ENCODE measurements at regions not wholly inside any gene's neighbourhood (a gene's known extent, or its start where the extent isn't known, plus 50 kb on each side); places are given as distances from the start of the nearest gene placed in this dataset.

DNA sequence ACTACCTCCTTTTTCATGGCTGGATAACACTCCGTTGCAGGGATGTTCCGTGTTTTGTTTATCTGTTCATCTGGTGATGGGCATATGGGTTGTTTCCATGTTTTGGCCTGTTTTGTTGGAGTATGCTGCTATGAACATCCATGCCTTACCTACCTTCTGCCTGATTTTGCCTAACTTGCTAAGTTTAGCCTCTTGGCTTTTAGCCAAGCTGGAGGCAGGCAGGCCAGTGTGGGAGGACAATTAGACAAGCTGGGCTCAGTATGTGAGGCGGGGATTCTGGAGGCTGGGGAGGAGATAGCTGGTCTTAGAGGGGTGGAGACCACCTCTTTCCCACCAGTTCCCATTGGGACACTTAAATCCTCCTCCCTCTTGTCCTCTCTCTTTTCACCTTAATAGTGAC is 98.4 kb upstream of the WNT4 start:
- no peaks in the 10 kb centered on the region for H3K36me3 ChIP-seq (ENCODE audit: control insufficient read depth in 3 of 3, insufficient read depth in 3 of 3, low read length in 3 of 3)
- no peak overlapping the region for H3K4me3 ChIP-seq (ENCODE audit: low read length in 3 of 3)
- H3K9ac ChIP-seq (ENCODE audit: low read depth in 1 of 3, low read length in 3 of 3) = no peak overlapping the region
- peaks cover 0 to 16% (median 6%) of the 10 kb centered on the region in 3 donors for H3K4me1 ChIP-seq (ENCODE audit: control insufficient read depth in 3 of 3, insufficient read depth in 3 of 3, low read length in 3 of 3)
- H3K27me3 ChIP-seq (ENCODE audit: control insufficient read depth in 3 of 3, insufficient read depth in 3 of 3, low read length in 3 of 3) = peaks cover 0 to 13% (median 6%) of the 10 kb centered on the region in 3 donors
- no peaks in the 10 kb centered on the region for H3K9me3 ChIP-seq (ENCODE audit: control insufficient read depth in 3 of 3, low read length in 3 of 3)
- H3K27ac ChIP-seq (ENCODE audit: low read depth, low read length) = no peak overlapping the region

DNA sequence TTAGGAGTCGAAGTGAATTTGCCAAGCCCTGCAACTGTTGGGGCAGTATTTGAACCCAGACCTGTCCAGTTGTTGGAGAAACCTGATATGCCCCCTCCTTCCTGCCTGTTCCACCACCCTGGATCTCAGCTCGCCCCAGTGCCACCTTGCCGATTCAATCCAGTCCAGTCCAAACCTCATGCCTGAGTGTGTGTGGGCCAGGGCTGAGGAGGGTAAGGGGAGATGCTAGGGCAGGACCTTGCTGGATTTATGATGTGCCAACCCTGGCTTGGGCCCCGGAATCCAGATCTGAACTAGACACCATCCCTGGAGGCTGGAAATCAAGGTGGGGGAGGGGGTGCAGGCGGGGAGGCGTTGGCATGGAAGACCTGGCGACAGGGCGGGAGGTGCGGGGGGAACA is 98.9 kb upstream of the WNT4 start:
- Histone ChIP-seq H3K36me3 (ENCODE audit: control insufficient read depth in 3 of 3, insufficient read depth in 3 of 3, low read length in 3 of 3) (no peaks in the 10 kb centered on the region), H3K4me3 (ENCODE audit: low read length in 3 of 3) (no peak overlapping the region), H3K27me3 (ENCODE audit: control insufficient read depth in 3 of 3, insufficient read depth in 3 of 3, low read length in 3 of 3) (peaks cover 0 to 11% (median under 1%) of the 10 kb centered on the region in 3 donors), H3K9me3 (ENCODE audit: control insufficient read depth in 3 of 3, low read length in 3 of 3) (no peaks in the 10 kb centered on the region), H3K27ac (ENCODE audit: low read depth, low read length) (no peak overlapping the region), H3K9ac (ENCODE audit: low read depth in 1 of 3, low read length in 3 of 3) (no peak overlapping the region), H3K4me1 (ENCODE audit: control insufficient read depth in 3 of 3, insufficient read depth in 3 of 3, low read length in 3 of 3) (peaks cover 0 to 19% (median 9%) of the 10 kb centered on the region in 3 donors)

GRCh38 chr1:22245100-22245650 is 102.3 kb upstream of the WNT4 start:
- H3K4me1 ChIP-seq (ENCODE audit: control insufficient read depth in 3 of 3, insufficient read depth in 3 of 3, low read length in 3 of 3) = peaks cover 18 to 46% (median 34%) of the 10 kb centered on the region in 3 donors
- H3K27me3 ChIP-seq (ENCODE audit: control insufficient read depth in 3 of 3, insufficient read depth in 3 of 3, low read length in 3 of 3) = peaks cover 0 to 15% (median 0%) of the 10 kb centered on the region in 3 donors
- no peaks in the 10 kb centered on the region for H3K36me3 ChIP-seq (ENCODE audit: control insufficient read depth in 3 of 3, insufficient read depth in 3 of 3, low read length in 3 of 3)
- H3K4me3 ChIP-seq (ENCODE audit: low read length in 3 of 3) = no peak overlapping the region
- no peak overlapping the region for H3K9ac ChIP-seq (ENCODE audit: low read depth in 1 of 3, low read length in 3 of 3)
- H3K9me3 ChIP-seq (ENCODE audit: control insufficient read depth in 3 of 3, low read length in 3 of 3) = no peaks in the 10 kb centered on the region
- no peak overlapping the region for H3K27ac ChIP-seq (ENCODE audit: low read depth, low read length)

DNA sequence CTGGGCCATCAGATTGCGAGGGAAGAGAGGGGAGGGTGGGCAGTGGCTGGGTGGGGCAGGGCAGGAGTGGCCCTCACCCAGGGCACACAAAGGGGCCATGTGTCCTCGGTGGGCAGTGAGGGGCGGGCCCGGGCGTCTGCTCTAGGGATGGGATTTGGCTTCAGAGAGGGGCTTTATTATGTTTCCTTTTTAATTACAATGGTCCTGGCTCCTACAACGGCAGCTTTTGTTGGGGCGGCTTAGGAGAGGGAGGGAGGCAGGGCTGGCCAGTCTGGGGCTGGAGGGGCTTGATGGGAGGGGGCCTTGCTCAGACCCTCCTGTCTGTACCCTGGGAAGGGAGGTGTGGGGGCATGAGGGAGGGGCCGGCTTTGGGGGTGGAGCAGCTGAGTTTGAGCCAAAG is 102.8 kb upstream of the WNT4 start:
- H3K4me1 ChIP-seq (ENCODE audit: control insufficient read depth in 3 of 3, insufficient read depth in 3 of 3, low read length in 3 of 3) = peaks cover 18 to 46% (median 34%) of the 10 kb centered on the region in 3 donors
- no peak overlapping the region for H3K9ac ChIP-seq (ENCODE audit: low read depth in 1 of 3, low read length in 3 of 3)
- H3K27ac ChIP-seq (ENCODE audit: low read depth, low read length) = no peak overlapping the region
- H3K27me3 ChIP-seq (ENCODE audit: control insufficient read depth in 3 of 3, insufficient read depth in 3 of 3, low read length in 3 of 3) = peaks cover 0 to 15% (median 0%) of the 10 kb centered on the region in 3 donors
- H3K9me3 ChIP-seq (ENCODE audit: control insufficient read depth in 3 of 3, low read length in 3 of 3) = no peaks in the 10 kb centered on the region
- no peaks in the 10 kb centered on the region for H3K36me3 ChIP-seq (ENCODE audit: control insufficient read depth in 3 of 3, insufficient read depth in 3 of 3, low read length in 3 of 3)
- H3K4me3 ChIP-seq (ENCODE audit: low read length in 3 of 3) = no peak overlapping the region

DNA sequence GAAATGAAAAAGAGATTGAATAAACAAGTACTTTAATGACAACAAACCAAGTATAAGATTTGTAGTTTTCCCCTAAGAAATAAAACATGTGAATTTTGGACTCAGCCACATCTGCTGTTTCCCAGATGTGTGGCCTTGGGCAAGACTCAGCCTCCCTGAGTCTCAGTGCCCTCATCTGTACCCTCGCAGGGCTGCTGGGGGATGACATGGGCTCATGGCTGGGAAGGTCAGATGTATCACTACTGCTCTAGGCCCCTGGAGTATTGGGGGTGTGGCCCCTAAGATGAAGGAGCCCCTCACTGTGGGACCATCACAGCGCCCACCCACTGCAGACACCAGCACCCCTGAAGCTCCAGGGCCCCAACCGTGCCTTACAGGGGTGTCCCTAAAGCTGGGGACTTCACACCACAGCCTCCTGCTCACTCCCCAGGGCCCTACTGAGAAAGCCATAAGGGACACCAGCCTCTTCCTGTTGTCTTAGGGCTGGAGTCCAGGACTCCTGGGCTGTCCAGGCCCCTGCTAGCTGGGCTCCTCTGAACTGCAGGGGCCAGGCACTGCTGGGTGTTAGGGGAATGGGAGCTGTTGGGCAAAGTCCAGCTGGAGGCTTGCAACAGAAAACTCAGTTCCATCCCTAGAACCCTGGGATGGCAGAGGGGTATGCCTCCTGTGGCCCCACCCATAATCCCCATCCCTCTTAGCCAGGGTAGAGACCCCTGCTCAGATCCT is 104.0 kb upstream of the WNT4 start:
- H3K27me3 ChIP-seq (ENCODE audit: control insufficient read depth in 3 of 3, insufficient read depth in 3 of 3, low read length in 3 of 3) = peaks cover 0 to 18% (median 0%) of the 10 kb centered on the region in 3 donors

DNA sequence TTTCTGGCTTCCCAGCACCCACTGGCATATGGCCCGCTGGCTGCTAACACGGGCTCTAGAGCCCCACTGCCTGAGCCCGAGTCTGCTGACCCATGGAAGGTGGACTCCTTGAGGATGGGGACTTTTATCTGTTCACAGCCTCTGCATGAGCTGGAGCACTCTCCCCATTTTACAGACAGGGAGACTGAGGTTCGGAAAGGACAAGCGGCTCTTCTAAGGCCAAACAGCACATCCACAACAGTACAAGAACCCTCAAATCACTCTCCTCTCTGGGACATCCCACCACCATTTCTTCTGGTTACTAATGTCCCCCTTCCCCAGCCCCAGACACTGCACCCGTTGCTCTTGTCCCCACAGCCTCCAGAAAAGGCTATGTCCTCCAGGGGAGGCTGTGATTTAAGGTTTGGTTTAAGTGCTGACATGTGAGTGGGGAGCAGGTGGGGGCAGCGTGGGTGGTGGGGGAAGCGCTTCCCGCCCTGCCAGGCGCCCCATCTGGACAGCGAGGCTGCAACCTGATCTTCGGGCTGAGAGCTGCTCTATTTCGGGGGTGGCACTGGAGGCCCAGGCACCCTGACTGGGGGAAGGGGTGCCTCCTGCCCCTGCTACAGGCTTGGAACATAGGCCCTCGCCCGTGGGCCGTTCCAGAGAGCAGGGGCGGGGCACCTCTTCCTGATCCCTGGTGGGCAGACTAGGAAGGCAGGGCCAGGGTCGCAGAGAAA is 104.8 kb upstream of the WNT4 start:
- Histone ChIP-seq H3K27me3 (ENCODE audit: control insufficient read depth in 3 of 3, insufficient read depth in 3 of 3, low read length in 3 of 3) (peaks cover 0 to 21% (median 0%) of the 10 kb centered on the region in 3 donors), H3K27ac (ENCODE audit: low read depth, low read length) (no peak overlapping the region)

More for the DNA sequence above, 104.0 kb upstream of the WNT4 start:
- no peak overlapping the region for H3K9ac ChIP-seq (ENCODE audit: low read depth in 1 of 3, low read length in 3 of 3)
- H3K27ac ChIP-seq (ENCODE audit: low read depth, low read length) = no peak overlapping the region
- no peaks in the 10 kb centered on the region for H3K9me3 ChIP-seq (ENCODE audit: control insufficient read depth in 3 of 3, low read length in 3 of 3)
- no peak overlapping the region for H3K4me3 ChIP-seq (ENCODE audit: low read length in 3 of 3)
- no peaks in the 10 kb centered on the region for H3K36me3 ChIP-seq (ENCODE audit: control insufficient read depth in 3 of 3, insufficient read depth in 3 of 3, low read length in 3 of 3)
- peaks cover 19 to 49% (median 41%) of the 10 kb centered on the region in 3 donors for H3K4me1 ChIP-seq (ENCODE audit: control insufficient read depth in 3 of 3, insufficient read depth in 3 of 3, low read length in 3 of 3)

DNA sequence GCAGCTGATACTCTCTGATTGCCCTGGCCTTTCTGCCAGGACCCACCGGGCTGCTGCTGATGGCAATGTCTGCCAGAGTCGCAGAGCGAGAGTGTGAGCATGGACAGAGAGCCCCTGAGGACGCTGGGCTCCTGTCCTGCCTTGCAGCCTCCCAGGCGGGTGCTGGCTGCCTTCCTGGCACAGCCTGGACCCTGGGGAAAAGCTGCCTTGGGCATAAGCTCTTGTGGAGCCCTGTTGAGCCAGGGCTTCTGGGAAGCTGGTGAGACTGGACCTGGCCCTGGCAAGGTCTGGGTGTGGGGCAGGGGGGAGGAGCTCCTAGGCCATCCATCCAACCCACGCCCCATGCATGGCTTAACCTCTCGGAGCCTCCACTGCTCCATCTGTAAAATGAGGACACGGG is 105.8 kb upstream of the WNT4 start:
- H3K27me3 ChIP-seq (ENCODE audit: control insufficient read depth in 3 of 3, insufficient read depth in 3 of 3, low read length in 3 of 3) = peaks cover 0 to 21% (median 4%) of the 10 kb centered on the region in 3 donors
- no peak overlapping the region for H3K27ac ChIP-seq (ENCODE audit: low read depth, low read length)
- peak overlapping the region in 1 of 3 donors; percentile 25 for H3K9ac ChIP-seq (ENCODE audit: low read depth in 1 of 3, low read length in 3 of 3)
- peaks cover 25 to 60% (median 49%) of the 10 kb centered on the region in 3 donors for H3K4me1 ChIP-seq (ENCODE audit: control insufficient read depth in 3 of 3, insufficient read depth in 3 of 3, low read length in 3 of 3)
- H3K36me3 ChIP-seq (ENCODE audit: control insufficient read depth in 3 of 3, insufficient read depth in 3 of 3, low read length in 3 of 3) = no peaks in the 10 kb centered on the region
- H3K4me3 ChIP-seq (ENCODE audit: low read length in 3 of 3) = no peak overlapping the region
- H3K9me3 ChIP-seq (ENCODE audit: control insufficient read depth in 3 of 3, low read length in 3 of 3) = no peaks in the 10 kb centered on the region

More for the DNA sequence above, 104.8 kb upstream of the WNT4 start:
- Histone ChIP-seq H3K9ac (ENCODE audit: low read depth in 1 of 3, low read length in 3 of 3) (peak overlapping the region in 2 of 3 donors; percentile 8 to 38), H3K9me3 (ENCODE audit: control insufficient read depth in 3 of 3, low read length in 3 of 3) (no peaks in the 10 kb centered on the region), H3K36me3 (ENCODE audit: control insufficient read depth in 3 of 3, insufficient read depth in 3 of 3, low read length in 3 of 3) (no peaks in the 10 kb centered on the region), H3K4me1 (ENCODE audit: control insufficient read depth in 3 of 3, insufficient read depth in 3 of 3, low read length in 3 of 3) (peaks cover 22 to 52% (median 45%) of the 10 kb centered on the region in 3 donors), H3K4me3 (ENCODE audit: low read length in 3 of 3) (no peak overlapping the region)

- H3K36me3 ChIP-seq (ENCODE audit: control insufficient read depth in 3 of 3, insufficient read depth in 3 of 3, low read length in 3 of 3) = no peaks in the 10 kb centered on the region
- no peak overlapping the region for H3K4me3 ChIP-seq (ENCODE audit: low read length in 3 of 3)
- H3K4me1 ChIP-seq (ENCODE audit: control insufficient read depth in 3 of 3, insufficient read depth in 3 of 3, low read length in 3 of 3) = peaks cover 31 to 72% (median 60%) of the 10 kb centered on the region in 3 donors
- no peak overlapping the region for H3K27ac ChIP-seq (ENCODE audit: low read depth, low read length)
- peaks cover 0 to 22% (median 7%) of the 10 kb centered on the region in 3 donors for H3K27me3 ChIP-seq (ENCODE audit: control insufficient read depth in 3 of 3, insufficient read depth in 3 of 3, low read length in 3 of 3)
- H3K9me3 ChIP-seq (ENCODE audit: control insufficient read depth in 3 of 3, low read length in 3 of 3) = no peaks in the 10 kb centered on the region
- H3K9ac ChIP-seq (ENCODE audit: low read depth in 1 of 3, low read length in 3 of 3) = no peak overlapping the region
These were observed 107.2 kb upstream of the WNT4 start for GRCh38 chr1:22249928-22250680.

- H3K36me3 ChIP-seq (ENCODE audit: control insufficient read depth in 3 of 3, insufficient read depth in 3 of 3, low read length in 3 of 3) = no peaks in the 10 kb centered on the region
- H3K9ac ChIP-seq (ENCODE audit: low read depth in 1 of 3, low read length in 3 of 3) = no peak overlapping the region
- H3K27ac ChIP-seq (ENCODE audit: low read depth, low read length) = no peak overlapping the region
- no peaks in the 10 kb centered on the region for H3K9me3 ChIP-seq (ENCODE audit: control insufficient read depth in 3 of 3, low read length in 3 of 3)
- peaks cover 34 to 73% (median 62%) of the 10 kb centered on the region in 3 donors for H3K4me1 ChIP-seq (ENCODE audit: control insufficient read depth in 3 of 3, insufficient read depth in 3 of 3, low read length in 3 of 3)
- H3K4me3 ChIP-seq (ENCODE audit: low read length in 3 of 3) = no peak overlapping the region
- H3K27me3 ChIP-seq (ENCODE audit: control insufficient read depth in 3 of 3, insufficient read depth in 3 of 3, low read length in 3 of 3) = peaks cover 0 to 23% (median 7%) of the 10 kb centered on the region in 3 donors
These were observed 107.8 kb upstream of the WNT4 start for GRCh38 chr1:22250724-22251123.
